ENCODE measurements at regions not wholly inside any gene's neighbourhood (a gene's known extent, or its start where the extent isn't known, plus 50 kb on each side); places are given as distances from the start of the nearest gene placed in this dataset.

DNA sequence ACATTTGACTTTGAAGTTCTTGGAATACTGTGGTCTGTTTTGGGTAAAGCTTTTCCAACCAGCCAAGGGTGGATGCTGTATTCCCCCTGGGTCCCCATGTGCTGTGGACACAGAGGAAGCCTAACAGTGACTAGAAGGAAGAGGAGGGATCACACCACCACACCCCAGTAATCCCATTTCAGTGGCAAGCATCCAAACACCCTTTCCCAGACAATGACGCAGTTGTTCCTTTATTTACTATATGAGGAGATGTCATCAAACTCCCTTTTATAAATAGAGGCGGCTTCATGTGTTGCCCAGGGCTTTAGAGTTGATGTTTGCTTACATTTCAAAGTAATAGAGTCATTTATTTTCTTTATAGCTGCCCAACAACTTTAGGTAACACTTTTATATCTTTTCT, 959.4 kb upstream of the GYPC start:
- intact Hi-C loops (cut with DNase I; ENCODE audit: low total_unique reads), result no loop called here
- Histone ChIP-seq H3K27me3 (replicated peaks in 1 of 7) (no peaks in the 10 kb centered on the region), H3K27ac (no peak overlapping the region), H3K36me3 (no peaks in the 10 kb centered on the region), H3K4me3 (no peak overlapping the region), H3K9me3 (no peaks in the 10 kb centered on the region), H3K4me1 (no peaks in the 10 kb centered on the region)
- DNase-seq, result no peak
- 75 to 92% (median 81%) methylated on average over 2 of the region's 2 CpGs for WGBS, 5 donors
- TF ChIP-seq CTCF (IDR thresholded peaks at IDR 0.05 in 8 of 11, conservative IDR thresholded peaks at IDR 0.05 in 3 of 11), result no peak
- TF ChIP-seq POLR2A (IDR thresholded peaks at IDR 0.05), result no peak
- no peak for TF ChIP-seq POLR2AphosphoS5 (IDR thresholded peaks at IDR 0.05)

DNA sequence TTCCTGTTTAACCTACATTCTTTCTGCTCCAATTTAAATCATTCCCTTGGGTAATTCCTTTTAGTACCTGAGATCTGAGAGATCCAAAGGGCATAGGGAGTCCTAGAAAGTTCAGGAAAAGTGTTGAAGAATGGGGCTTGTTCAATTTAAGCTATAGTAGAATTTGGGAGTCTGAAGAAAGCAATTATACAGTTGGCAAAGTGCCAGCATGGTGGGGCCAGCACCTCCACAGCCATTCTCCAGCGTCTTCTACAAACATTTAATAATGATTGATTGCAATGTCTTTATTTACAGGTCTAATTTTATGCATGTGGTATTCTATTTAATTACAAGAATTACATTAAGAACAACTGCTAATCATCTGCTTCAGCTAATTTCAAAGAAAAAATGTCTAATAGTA, 957.7 kb upstream of the GYPC start:
- Histone ChIP-seq H3K4me3 (no peak overlapping the region), H3K9me3 (no peaks in the 10 kb centered on the region), H3K27me3 (replicated peaks in 1 of 7) (no peaks in the 10 kb centered on the region), H3K36me3 (no peaks in the 10 kb centered on the region), H3K4me1 (no peaks in the 10 kb centered on the region), H3K27ac (no peak overlapping the region)
- intact Hi-C loops (cut with DNase I; ENCODE audit: low total_unique reads), result no loop called here
- no peak for DNase-seq
- 28 to 71% (median 62%) methylated on average over 1 of the region's 1 CpG for WGBS, 5 donors
- no peak for TF ChIP-seq CTCF (IDR thresholded peaks at IDR 0.05 in 8 of 11, conservative IDR thresholded peaks at IDR 0.05 in 3 of 11)
- no peak for TF ChIP-seq POLR2AphosphoS5 (IDR thresholded peaks at IDR 0.05)
- TF ChIP-seq POLR2A (IDR thresholded peaks at IDR 0.05), result no peak

GRCh38 chr2:125701070-125701469, 954.9 kb upstream of the GYPC start:
- H3K36me3 ChIP-seq, result no peaks in the 10 kb centered on the region
- TF ChIP-seq POLR2AphosphoS5 (IDR thresholded peaks at IDR 0.05), result no peak
- no peak for TF ChIP-seq POLR2A (IDR thresholded peaks at IDR 0.05)
- no peak for TF ChIP-seq CTCF (IDR thresholded peaks at IDR 0.05 in 8 of 11, conservative IDR thresholded peaks at IDR 0.05 in 3 of 11)
- no peaks in the 10 kb centered on the region for H3K27me3 ChIP-seq (replicated peaks in 1 of 7)
- no peaks in the 10 kb centered on the region for H3K9me3 ChIP-seq
- intact Hi-C loops (cut with DNase I; ENCODE audit: low total_unique reads), result no loop called here
- no peak overlapping the region for H3K27ac ChIP-seq
- 84 to 94% (median 92%) methylated on average over 2 of the region's 2 CpGs for WGBS, 5 donors
- no peaks in the 10 kb centered on the region for H3K4me1 ChIP-seq
- no peak overlapping the region for H3K4me3 ChIP-seq
- no peak for DNase-seq

GRCh38 chr2:125707611-125708010, 948.3 kb upstream of the GYPC start:
- TF ChIP-seq POLR2AphosphoS5 (IDR thresholded peaks at IDR 0.05) (no peak), CTCF (IDR thresholded peaks at IDR 0.05 in 8 of 11, conservative IDR thresholded peaks at IDR 0.05 in 3 of 11) (no peak), POLR2A (IDR thresholded peaks at IDR 0.05) (no peak)
- WGBS, 5 donors, result 71 to 86% (median 81%) methylated on average over 1 of the region's 1 CpG

More at GRCh38 chr2:125707611-125708010, 948.3 kb upstream of the GYPC start:
- H3K4me1 ChIP-seq, result no peaks in the 10 kb centered on the region
- H3K27me3 ChIP-seq (replicated peaks in 1 of 7), result no peaks in the 10 kb centered on the region
- no peak for DNase-seq
- no peaks in the 10 kb centered on the region for H3K9me3 ChIP-seq
- no peak overlapping the region for H3K4me3 ChIP-seq
- intact Hi-C loops (cut with DNase I; ENCODE audit: low total_unique reads), result no loop called here
- H3K27ac ChIP-seq, result no peak overlapping the region
- no peaks in the 10 kb centered on the region for H3K36me3 ChIP-seq

All from spleen (tissue), 11 donors.